Tibial nerve (tissue), 3 donors: ENCODE measurements at regions not wholly inside any gene's neighbourhood (a gene's known extent, or its start where the extent isn't known, plus 50 kb on each side); places are given as distances from the start of the nearest gene placed in this dataset.

Experiments
- EP300 ChIP-seq, 2 donors: sonication (generic); formaldehyde crosslinking; IDR thresholded peaks; one replicate each; pipeline ENCODE4 v1.6.1; 2017; ENCODE audit warnings: antibody characterized with exemption in 2 of 2, mild to moderate bottlenecking in 1 of 2
- POLR2A ChIP-seq, 2 donors: fragments of 450-650 bp; IDR thresholded peaks; one replicate each; pipeline ENCODE4 v1.6.1; 2017; ENCODE audit warnings: antibody characterized with exemption in 2 of 2, mild to moderate bottlenecking in 2 of 2, moderate library complexity in 2 of 2

GRCh38 chr9:110126499-110126941, 81.4 kb downstream of the C9orf152 start:
- TF ChIP-seq EP300 (IDR thresholded peaks at IDR 0.05) (no peak), POLR2A (IDR thresholded peaks at IDR 0.05) (no peak)
